ENCODE measurements at regions not wholly inside any gene's neighbourhood (a gene's known extent, or its start where the extent isn't known, plus 50 kb on each side); places are given as distances from the start of the nearest gene placed in this dataset.

GRCh38 chr12:124445826-124446225 lies 121.6 kb downstream of the NCOR2 start:
- DNase-seq (ENCODE audit: low read depth), result no peak

GRCh38 chr12:124445121-124445718 lies 122.2 kb downstream of the NCOR2 start:
- no peak for DNase-seq (ENCODE audit: low read depth)

- no peak for DNase-seq (ENCODE audit: low read depth)
These were observed 123.3 kb downstream of the NCOR2 start for GRCh38 chr12:124443931-124444712.

GRCh38 chr12:124442772-124443445 lies 124.5 kb downstream of the NCOR2 start:
- no peak for DNase-seq (ENCODE audit: low read depth)

- DNase-seq (ENCODE audit: low read depth), result no peak
These were observed 125.1 kb downstream of the NCOR2 start for GRCh38 chr12:124442281-124442680.

- DNase-seq (ENCODE audit: low read depth), result no peak
These were observed 125.8 kb downstream of the NCOR2 start for GRCh38 chr12:124441443-124442194.

- no peak for DNase-seq (ENCODE audit: low read depth)
These were observed 126.5 kb downstream of the NCOR2 start for GRCh38 chr12:124440841-124441381.

- DNase-seq (ENCODE audit: low read depth), result no peak
These were observed 127.3 kb downstream of the NCOR2 start for GRCh38 chr12:124440031-124440626.

- no peak for DNase-seq (ENCODE audit: low read depth)
These were observed 128.9 kb downstream of the NCOR2 start for GRCh38 chr12:124438437-124439056.

- no peak for DNase-seq (ENCODE audit: low read depth)
These were observed 129.6 kb downstream of the NCOR2 start for GRCh38 chr12:124437617-124438436.

GRCh38 chr12:124437121-124437520 lies 130.3 kb downstream of the NCOR2 start:
- DNase-seq (ENCODE audit: low read depth), result no peak

GRCh38 chr12:124436366-124436765 lies 131.0 kb downstream of the NCOR2 start:
- DNase-seq (ENCODE audit: low read depth), result no peak

- no peak for DNase-seq (ENCODE audit: low read depth)
These were observed 131.5 kb downstream of the NCOR2 start for GRCh38 chr12:124435806-124436345.

- DNase-seq (ENCODE audit: low read depth), result no peak
These were observed 132.2 kb downstream of the NCOR2 start for GRCh38 chr12:124434951-124435805.

- no peak for DNase-seq (ENCODE audit: low read depth)
These were observed 133.1 kb downstream of the NCOR2 start for GRCh38 chr12:124434354-124434753.

- DNase-seq (ENCODE audit: low read depth), result no peak
These were observed 133.5 kb downstream of the NCOR2 start for GRCh38 chr12:124433879-124434278.

- no peak for DNase-seq (ENCODE audit: low read depth)
These were observed 134.1 kb downstream of the NCOR2 start for GRCh38 chr12:124433147-124433874.

- DNase-seq (ENCODE audit: low read depth), result no peak
These were observed 135.0 kb downstream of the NCOR2 start for GRCh38 chr12:124432376-124432775.

All from activated gamma-delta T cell treated with anti-CD3 and anti-CD28 coated beads, Interleukin-2, amount 50 U/mL, for 16 hours (primary cell).